ENCODE measurements at regions not wholly inside any gene's neighbourhood (a gene's known extent, or its start where the extent isn't known, plus 50 kb on each side); places are given as distances from the start of the nearest gene placed in this dataset.

GRCh38 chr14:81805785-81806184 is 272.1 kb upstream of the SEL1L start:
- no peaks in the 10 kb centered on the region for H3K4me1 ChIP-seq (ENCODE audit: control insufficient read depth, insufficient read depth, low read length)
- no peaks in the 10 kb centered on the region for H3K27me3 ChIP-seq (ENCODE audit: control insufficient read depth, insufficient read depth, low read length)
- H3K4me3 ChIP-seq (ENCODE audit: low read length): no peak overlapping the region
- no peak overlapping the region for H3K9ac ChIP-seq (ENCODE audit: low read depth, low read length)
- no peaks in the 10 kb centered on the region for H3K36me3 ChIP-seq (ENCODE audit: insufficient read depth, low read length)
- H3K9me3 ChIP-seq (replicated peaks; ENCODE audit: low read length): peaks cover 3% of the 10 kb centered on the region
- H3K4me2 ChIP-seq (ENCODE audit: low read length): no peak overlapping the region

DNA sequence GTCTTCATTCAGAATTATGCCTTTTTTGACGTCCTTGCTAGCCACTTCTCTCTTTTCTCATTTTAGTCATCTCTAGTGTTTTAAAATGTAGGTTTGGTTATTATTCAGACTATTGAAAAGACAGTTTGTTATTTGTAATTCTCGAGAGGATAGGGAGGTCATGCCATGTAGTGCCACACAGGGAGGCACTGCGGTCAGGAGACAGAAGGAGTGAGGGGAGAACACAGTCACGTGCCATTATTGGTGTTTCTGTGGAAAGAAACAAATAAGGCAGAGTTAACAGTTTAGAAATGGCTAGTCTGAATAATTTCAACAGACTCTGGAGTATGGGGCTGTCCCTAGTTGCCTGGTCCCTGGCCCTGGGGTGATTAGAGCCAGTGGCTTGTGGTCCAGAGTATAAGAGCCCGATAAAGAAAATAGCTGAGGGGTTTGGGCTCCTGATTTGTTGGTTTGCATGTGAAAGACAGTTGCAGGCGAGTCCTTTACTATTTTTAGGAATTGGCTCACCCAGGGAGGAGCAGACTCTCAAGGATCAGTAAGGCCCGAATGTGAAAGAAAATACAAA is 278.1 kb upstream of the SEL1L start:
- Histone ChIP-seq H3K9me3 (replicated peaks; ENCODE audit: low read length) (peaks cover 10% of the 10 kb centered on the region), H3K4me3 (ENCODE audit: low read length) (no peak overlapping the region), H3K9ac (ENCODE audit: low read depth, low read length) (no peak overlapping the region), H3K4me2 (ENCODE audit: low read length) (no peak overlapping the region), H3K36me3 (ENCODE audit: insufficient read depth, low read length) (no peaks in the 10 kb centered on the region), H3K27me3 (ENCODE audit: control insufficient read depth, insufficient read depth, low read length) (no peaks in the 10 kb centered on the region), H3K4me1 (ENCODE audit: control insufficient read depth, insufficient read depth, low read length) (no peaks in the 10 kb centered on the region)

- Histone ChIP-seq H3K4me2 (ENCODE audit: low read length) (no peak overlapping the region), H3K36me3 (ENCODE audit: insufficient read depth, low read length) (no peaks in the 10 kb centered on the region), H3K9me3 (replicated peaks; ENCODE audit: low read length) (no peaks in the 10 kb centered on the region), H3K9ac (ENCODE audit: low read depth, low read length) (no peak overlapping the region), H3K4me3 (ENCODE audit: low read length) (no peak overlapping the region), H3K27me3 (ENCODE audit: control insufficient read depth, insufficient read depth, low read length) (no peaks in the 10 kb centered on the region), H3K4me1 (ENCODE audit: control insufficient read depth, insufficient read depth, low read length) (no peaks in the 10 kb centered on the region)
Observed at GRCh38 chr14:81818271-81818670, 284.6 kb upstream of the SEL1L start.

DNA sequence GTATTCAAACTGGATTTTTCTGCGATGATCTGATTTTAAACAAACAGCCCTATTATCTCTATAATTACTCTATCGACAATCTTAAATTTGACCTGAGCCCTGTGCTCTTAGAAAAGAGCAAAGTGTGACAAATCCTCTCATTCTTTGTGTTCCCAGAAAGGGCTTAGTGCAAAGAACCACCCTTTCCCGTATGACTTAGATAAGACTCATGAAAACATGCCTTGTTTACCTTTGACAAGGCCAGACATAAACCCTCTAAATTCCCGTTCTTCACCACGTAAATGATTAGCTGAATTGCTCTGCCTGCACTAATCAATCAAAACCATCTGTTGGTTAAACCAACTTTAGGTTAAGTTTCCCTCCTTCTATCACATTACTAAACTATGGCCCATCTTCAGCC is 285.7 kb upstream of the SEL1L start:
- Histone ChIP-seq H3K4me1 (ENCODE audit: control insufficient read depth, insufficient read depth, low read length) (no peaks in the 10 kb centered on the region), H3K4me2 (ENCODE audit: low read length) (no peak overlapping the region), H3K9me3 (replicated peaks; ENCODE audit: low read length) (no peaks in the 10 kb centered on the region), H3K27me3 (ENCODE audit: control insufficient read depth, insufficient read depth, low read length) (no peaks in the 10 kb centered on the region), H3K36me3 (ENCODE audit: insufficient read depth, low read length) (no peaks in the 10 kb centered on the region), H3K9ac (ENCODE audit: low read depth, low read length) (no peak overlapping the region), H3K4me3 (ENCODE audit: low read length) (no peak overlapping the region)

GRCh38 chr14:81819910-81820309 is 286.3 kb upstream of the SEL1L start:
- Histone ChIP-seq H3K27me3 (ENCODE audit: control insufficient read depth, insufficient read depth, low read length) (no peaks in the 10 kb centered on the region), H3K4me3 (ENCODE audit: low read length) (no peak overlapping the region), H3K9ac (ENCODE audit: low read depth, low read length) (no peak overlapping the region), H3K36me3 (ENCODE audit: insufficient read depth, low read length) (no peaks in the 10 kb centered on the region), H3K9me3 (replicated peaks; ENCODE audit: low read length) (no peaks in the 10 kb centered on the region), H3K4me1 (ENCODE audit: control insufficient read depth, insufficient read depth, low read length) (no peaks in the 10 kb centered on the region), H3K4me2 (ENCODE audit: low read length) (no peak overlapping the region)

GRCh38 chr14:81826081-81826480 is 292.4 kb upstream of the SEL1L start:
- no peak overlapping the region for H3K4me3 ChIP-seq (ENCODE audit: low read length)
- no peak overlapping the region for H3K9ac ChIP-seq (ENCODE audit: low read depth, low read length)
- H3K27me3 ChIP-seq (ENCODE audit: control insufficient read depth, insufficient read depth, low read length): no peaks in the 10 kb centered on the region
- H3K36me3 ChIP-seq (ENCODE audit: insufficient read depth, low read length): no peaks in the 10 kb centered on the region
- no peaks in the 10 kb centered on the region for H3K4me1 ChIP-seq (ENCODE audit: control insufficient read depth, insufficient read depth, low read length)
- no peaks in the 10 kb centered on the region for H3K9me3 ChIP-seq (replicated peaks; ENCODE audit: low read length)
- no peak overlapping the region for H3K4me2 ChIP-seq (ENCODE audit: low read length)

- no peaks in the 10 kb centered on the region for H3K36me3 ChIP-seq (ENCODE audit: insufficient read depth, low read length)
Observed at GRCh38 chr14:81829447-81829846, 295.8 kb upstream of the SEL1L start.

DNA sequence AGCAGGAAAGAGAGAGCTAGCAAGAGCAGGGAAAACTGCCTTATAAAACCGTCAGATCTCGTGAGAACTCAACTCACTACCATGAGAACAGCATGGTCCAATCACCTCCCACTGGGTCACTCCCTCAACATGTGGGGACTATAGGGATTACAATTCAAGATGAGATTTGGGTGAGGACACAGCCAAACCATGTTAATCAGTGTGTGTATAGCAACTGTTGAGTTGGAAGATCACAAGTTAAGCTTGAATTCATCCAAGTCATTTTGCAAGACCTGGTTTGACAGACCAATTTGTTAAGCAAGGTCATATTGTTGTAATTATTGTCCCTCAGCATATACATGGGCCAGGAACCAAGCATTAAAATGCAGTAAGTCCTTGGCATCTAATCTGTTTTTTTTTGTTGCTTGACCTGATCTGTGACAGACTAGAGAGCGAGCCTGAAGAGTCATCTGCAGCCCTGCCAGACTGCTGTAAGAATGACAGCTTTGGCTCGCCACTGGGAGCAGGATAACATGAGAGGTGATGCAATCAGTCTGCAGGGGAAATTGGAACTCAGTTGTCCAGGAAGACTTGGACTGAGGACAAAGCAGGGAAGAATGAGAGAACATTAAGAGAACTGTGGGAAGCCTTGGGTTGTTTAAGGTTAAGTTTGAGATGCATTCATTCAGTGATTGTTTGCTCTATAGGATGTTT is 297.6 kb upstream of the SEL1L start:
- H3K36me3 ChIP-seq (ENCODE audit: insufficient read depth, low read length): no peaks in the 10 kb centered on the region
- H3K4me2 ChIP-seq (ENCODE audit: low read length): no peak overlapping the region
- no peak overlapping the region for H3K4me3 ChIP-seq (ENCODE audit: low read length)
- H3K4me1 ChIP-seq (ENCODE audit: control insufficient read depth, insufficient read depth, low read length): no peaks in the 10 kb centered on the region
- no peaks in the 10 kb centered on the region for H3K9me3 ChIP-seq (replicated peaks; ENCODE audit: low read length)
- H3K9ac ChIP-seq (ENCODE audit: low read depth, low read length): no peak overlapping the region
- no peaks in the 10 kb centered on the region for H3K27me3 ChIP-seq (ENCODE audit: control insufficient read depth, insufficient read depth, low read length)

More at GRCh38 chr14:81829447-81829846, 295.8 kb upstream of the SEL1L start:
- H3K4me3 ChIP-seq (ENCODE audit: low read length): no peak overlapping the region
- no peaks in the 10 kb centered on the region for H3K27me3 ChIP-seq (ENCODE audit: control insufficient read depth, insufficient read depth, low read length)
- no peak overlapping the region for H3K4me2 ChIP-seq (ENCODE audit: low read length)
- H3K4me1 ChIP-seq (ENCODE audit: control insufficient read depth, insufficient read depth, low read length): no peaks in the 10 kb centered on the region
- no peaks in the 10 kb centered on the region for H3K9me3 ChIP-seq (replicated peaks; ENCODE audit: low read length)
- no peak overlapping the region for H3K9ac ChIP-seq (ENCODE audit: low read depth, low read length)

DNA sequence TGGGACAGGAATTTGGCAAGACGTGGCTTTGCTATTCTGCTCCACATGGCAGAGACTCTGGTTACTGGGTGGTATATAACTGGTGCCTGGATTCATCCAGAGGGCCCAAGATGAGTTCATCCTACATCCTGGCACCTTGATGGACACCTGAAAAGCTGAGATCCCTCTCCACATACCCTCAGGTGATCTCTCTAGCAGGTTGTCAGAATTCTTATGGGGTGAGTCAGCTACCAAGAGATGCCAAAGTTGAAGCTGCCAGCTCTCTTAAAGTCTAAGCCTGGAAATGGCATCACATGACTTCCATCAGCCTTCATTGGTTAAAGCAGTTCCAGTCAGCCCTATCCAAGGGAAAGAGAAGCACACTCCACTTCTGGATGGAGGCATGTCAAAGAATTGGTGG is 300.7 kb upstream of the SEL1L start:
- H3K4me1 ChIP-seq (ENCODE audit: control insufficient read depth, insufficient read depth, low read length): no peaks in the 10 kb centered on the region
- no peaks in the 10 kb centered on the region for H3K36me3 ChIP-seq (ENCODE audit: insufficient read depth, low read length)
- no peak overlapping the region for H3K4me3 ChIP-seq (ENCODE audit: low read length)
- H3K4me2 ChIP-seq (ENCODE audit: low read length): no peak overlapping the region
- H3K27me3 ChIP-seq (ENCODE audit: control insufficient read depth, insufficient read depth, low read length): no peaks in the 10 kb centered on the region
- H3K9me3 ChIP-seq (replicated peaks; ENCODE audit: low read length): no peaks in the 10 kb centered on the region
- H3K9ac ChIP-seq (ENCODE audit: low read depth, low read length): no peak overlapping the region

DNA sequence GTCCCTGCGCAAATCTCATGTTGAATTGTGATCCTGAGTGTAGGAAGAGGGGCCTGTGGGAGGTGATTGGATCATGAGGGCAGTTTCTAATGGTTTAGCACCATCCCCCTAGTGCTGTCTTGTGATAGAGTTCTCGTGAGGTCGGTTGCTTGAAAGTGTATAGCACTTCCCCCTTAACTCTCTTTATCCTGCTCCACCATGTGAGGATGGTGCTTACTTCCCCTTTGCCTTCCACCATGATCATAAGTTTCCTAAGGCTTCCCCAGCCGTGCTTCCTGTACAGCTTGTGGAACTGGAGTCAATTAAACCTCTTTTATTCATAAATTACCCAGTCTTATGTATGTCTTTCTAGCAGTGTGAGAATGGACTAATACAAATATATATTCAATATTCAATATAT is 303.7 kb upstream of the SEL1L start:
- H3K4me2 ChIP-seq (ENCODE audit: low read length): no peak overlapping the region
- no peaks in the 10 kb centered on the region for H3K36me3 ChIP-seq (ENCODE audit: insufficient read depth, low read length)
- no peaks in the 10 kb centered on the region for H3K9me3 ChIP-seq (replicated peaks; ENCODE audit: low read length)
- no peaks in the 10 kb centered on the region for H3K27me3 ChIP-seq (ENCODE audit: control insufficient read depth, insufficient read depth, low read length)
- no peak overlapping the region for H3K9ac ChIP-seq (ENCODE audit: low read depth, low read length)
- no peak overlapping the region for H3K4me3 ChIP-seq (ENCODE audit: low read length)
- no peaks in the 10 kb centered on the region for H3K4me1 ChIP-seq (ENCODE audit: control insufficient read depth, insufficient read depth, low read length)

DNA sequence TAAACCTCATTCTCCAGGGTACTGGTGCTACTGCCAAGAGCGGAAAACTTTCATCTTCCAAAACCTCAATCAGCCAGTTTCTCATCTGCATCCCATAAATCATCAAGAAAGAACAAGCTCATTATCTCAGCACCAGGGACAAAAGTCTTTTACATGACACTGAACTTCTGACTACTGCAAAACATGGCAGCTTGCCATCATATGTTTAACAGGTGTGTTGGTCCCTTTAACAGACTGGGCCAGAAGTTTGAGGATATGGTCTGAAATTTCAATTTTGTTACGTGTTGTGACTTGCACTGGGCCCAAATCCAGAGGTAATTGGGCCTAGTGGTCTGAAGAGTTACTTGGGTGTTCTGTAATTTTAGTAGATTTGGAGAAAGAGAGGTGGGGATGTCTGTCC is 305.4 kb upstream of the SEL1L start:
- H3K9me3 ChIP-seq (replicated peaks; ENCODE audit: low read length): no peaks in the 10 kb centered on the region
- no peak overlapping the region for H3K4me2 ChIP-seq (ENCODE audit: low read length)
- H3K4me1 ChIP-seq (ENCODE audit: control insufficient read depth, insufficient read depth, low read length): no peaks in the 10 kb centered on the region
- H3K9ac ChIP-seq (ENCODE audit: low read depth, low read length): no peak overlapping the region
- no peaks in the 10 kb centered on the region for H3K27me3 ChIP-seq (ENCODE audit: control insufficient read depth, insufficient read depth, low read length)
- H3K4me3 ChIP-seq (ENCODE audit: low read length): no peak overlapping the region
- no peaks in the 10 kb centered on the region for H3K36me3 ChIP-seq (ENCODE audit: insufficient read depth, low read length)

- no peaks in the 10 kb centered on the region for H3K9me3 ChIP-seq (replicated peaks; ENCODE audit: low read length)
- H3K27me3 ChIP-seq (ENCODE audit: control insufficient read depth, insufficient read depth, low read length): no peaks in the 10 kb centered on the region
- H3K9ac ChIP-seq (ENCODE audit: low read depth, low read length): no peak overlapping the region
- H3K4me3 ChIP-seq (ENCODE audit: low read length): no peak overlapping the region
- H3K36me3 ChIP-seq (ENCODE audit: insufficient read depth, low read length): no peaks in the 10 kb centered on the region
- no peak overlapping the region for H3K4me2 ChIP-seq (ENCODE audit: low read length)
- H3K4me1 ChIP-seq (ENCODE audit: control insufficient read depth, insufficient read depth, low read length): no peaks in the 10 kb centered on the region
Observed at GRCh38 chr14:81841346-81841745, 307.7 kb upstream of the SEL1L start.
